ENCODE measurements at regions not wholly inside any gene's neighbourhood (a gene's known extent, or its start where the extent isn't known, plus 50 kb on each side); places are given as distances from the start of the nearest gene placed in this dataset.
"Not testable (repeated sequence)": the region's sequence is repeated elsewhere in the genome, so short reads cannot be mapped to it uniquely, and the experiment has no call there.

- not testable (repeated sequence) for TF ChIP-seq EZH2phosphoT487 (IDR thresholded peaks at IDR 0.05; ENCODE audit: insufficient read depth, low read depth); EZH2 (IDR thresholded peaks at IDR 0.05; ENCODE audit: insufficient read depth, poor library complexity, severe bottlenecking)
Measured at GRCh38 chr22:34625892-34626291, 440.1 kb upstream of the ISX start.

Measured in GM23248 (cell line).